ENCODE measurements at regions not wholly inside any gene's neighbourhood (a gene's known extent, or its start where the extent isn't known, plus 50 kb on each side); places are given as distances from the start of the nearest gene placed in this dataset.

DNA sequence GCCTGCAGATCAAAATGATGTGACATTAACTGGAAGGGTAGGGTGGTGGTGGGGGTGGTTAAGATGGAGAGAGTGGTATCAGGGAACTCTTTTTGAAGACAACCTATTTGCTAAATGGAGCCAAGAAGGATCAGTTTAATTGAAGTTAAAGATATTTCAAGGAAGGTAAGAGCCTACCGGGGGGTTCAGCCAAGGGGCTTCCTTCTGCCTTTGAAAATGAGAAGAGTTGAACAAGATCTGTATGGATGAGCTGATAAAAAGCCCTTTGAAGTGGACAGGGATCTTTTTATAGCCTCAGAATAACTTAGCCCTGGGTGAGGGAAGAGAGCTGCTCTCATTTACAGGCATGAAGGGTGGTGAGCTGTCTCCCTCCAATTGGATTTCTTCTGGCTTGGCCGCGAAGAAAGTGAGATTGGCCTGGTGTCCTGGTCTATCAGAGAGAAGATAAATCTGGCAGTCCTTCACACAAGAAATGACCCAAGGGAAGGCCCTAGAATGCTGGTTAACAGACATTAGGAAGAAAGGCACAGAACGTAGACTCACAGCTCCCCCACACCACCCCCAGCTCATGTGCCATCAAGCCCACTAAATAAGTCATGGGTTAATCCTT, 439.8 kb downstream of the TNS1 start:
- H3K27ac ChIP-seq = no peak overlapping the region
- no peak for TF ChIP-seq ZFX (IDR thresholded peaks at IDR 0.05; ENCODE audit: borderline replicate concordance)
- TF ChIP-seq, protein P1, sequence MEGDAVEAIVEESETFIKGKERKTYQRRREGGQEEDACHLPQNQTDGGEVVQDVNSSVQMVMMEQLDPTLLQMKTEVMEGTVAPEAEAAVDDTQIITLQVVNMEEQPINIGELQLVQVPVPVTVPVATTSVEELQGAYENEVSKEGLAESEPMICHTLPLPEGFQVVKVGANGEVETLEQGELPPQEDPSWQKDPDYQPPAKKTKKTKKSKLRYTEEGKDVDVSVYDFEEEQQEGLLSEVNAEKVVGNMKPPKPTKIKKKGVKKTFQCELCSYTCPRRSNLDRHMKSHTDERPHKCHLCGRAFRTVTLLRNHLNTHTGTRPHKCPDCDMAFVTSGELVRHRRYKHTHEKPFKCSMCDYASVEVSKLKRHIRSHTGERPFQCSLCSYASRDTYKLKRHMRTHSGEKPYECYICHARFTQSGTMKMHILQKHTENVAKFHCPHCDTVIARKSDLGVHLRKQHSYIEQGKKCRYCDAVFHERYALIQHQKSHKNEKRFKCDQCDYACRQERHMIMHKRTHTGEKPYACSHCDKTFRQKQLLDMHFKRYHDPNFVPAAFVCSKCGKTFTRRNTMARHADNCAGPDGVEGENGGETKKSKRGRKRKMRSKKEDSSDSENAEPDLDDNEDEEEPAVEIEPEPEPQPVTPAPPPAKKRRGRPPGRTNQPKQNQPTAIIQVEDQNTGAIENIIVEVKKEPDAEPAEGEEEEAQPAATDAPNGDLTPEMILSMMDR (IDR thresholded peaks at IDR 0.05) = no peak

DNA sequence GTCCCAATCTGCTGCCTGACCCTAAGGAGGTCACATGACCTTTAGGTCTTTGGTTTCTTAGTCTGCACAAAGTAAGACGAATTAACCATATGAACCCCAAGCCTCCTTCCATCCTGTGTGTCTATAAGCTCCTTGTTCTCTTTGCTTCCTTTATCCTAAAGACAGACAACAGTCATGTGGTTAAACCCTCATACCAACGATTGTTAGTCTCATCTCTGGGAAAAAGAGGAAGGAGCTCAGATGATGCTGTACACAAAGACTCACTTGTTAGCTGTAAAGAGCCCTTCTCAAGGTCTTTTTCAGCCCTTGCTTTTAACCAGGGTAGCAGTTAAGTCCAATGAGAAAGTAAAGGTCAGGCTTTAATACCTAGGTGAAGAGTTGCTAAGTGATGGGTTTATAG, 443.7 kb downstream of the TNS1 start:
- H3K27ac ChIP-seq = no peak overlapping the region
- no peak for TF ChIP-seq ZFX (IDR thresholded peaks at IDR 0.05; ENCODE audit: borderline replicate concordance)

DNA sequence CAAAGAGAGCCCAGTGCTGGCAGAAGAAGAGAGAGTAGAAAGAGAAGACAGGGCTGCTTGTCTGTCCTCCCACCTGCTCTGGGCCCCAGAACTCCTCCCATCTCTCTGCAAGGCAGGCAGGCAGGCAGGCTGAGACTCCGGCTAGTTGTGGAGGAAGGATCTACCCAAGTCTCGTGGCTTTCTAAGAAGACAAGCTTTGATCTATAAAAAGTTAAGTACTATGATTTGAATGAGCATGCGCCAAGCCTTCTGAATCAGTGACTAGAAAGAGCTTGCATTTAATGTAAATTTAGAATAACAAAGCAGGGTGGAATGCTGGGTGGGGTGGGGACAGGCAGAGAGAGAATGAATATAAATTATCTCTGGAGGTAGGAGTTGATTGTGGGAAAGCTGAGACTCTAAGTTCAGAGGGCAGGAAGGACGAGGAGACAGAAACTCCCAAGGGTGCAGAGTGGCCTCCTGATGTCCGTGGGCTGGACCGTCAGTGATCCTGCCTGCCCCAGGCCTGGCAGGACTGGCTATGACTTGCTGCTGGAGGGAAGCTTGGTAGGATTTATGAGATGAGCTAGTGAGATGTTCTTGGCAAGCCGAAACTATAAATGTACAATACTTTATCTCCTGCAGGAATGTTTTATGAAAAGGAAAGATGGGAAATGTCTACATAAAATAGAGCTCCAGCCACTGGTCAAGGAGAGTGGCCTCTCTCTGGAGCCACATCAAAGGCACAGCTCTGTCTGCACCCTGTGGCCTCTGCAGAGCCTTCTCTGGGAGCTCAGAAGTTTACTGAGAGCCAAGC, 447.5 kb downstream of the TNS1 start:
- TF ChIP-seq, protein P1 (IDR thresholded peaks at IDR 0.05) = no peak
- TF ChIP-seq ZFX (IDR thresholded peaks at IDR 0.05; ENCODE audit: borderline replicate concordance) = no peak
- H3K27ac ChIP-seq = no peak overlapping the region

DNA sequence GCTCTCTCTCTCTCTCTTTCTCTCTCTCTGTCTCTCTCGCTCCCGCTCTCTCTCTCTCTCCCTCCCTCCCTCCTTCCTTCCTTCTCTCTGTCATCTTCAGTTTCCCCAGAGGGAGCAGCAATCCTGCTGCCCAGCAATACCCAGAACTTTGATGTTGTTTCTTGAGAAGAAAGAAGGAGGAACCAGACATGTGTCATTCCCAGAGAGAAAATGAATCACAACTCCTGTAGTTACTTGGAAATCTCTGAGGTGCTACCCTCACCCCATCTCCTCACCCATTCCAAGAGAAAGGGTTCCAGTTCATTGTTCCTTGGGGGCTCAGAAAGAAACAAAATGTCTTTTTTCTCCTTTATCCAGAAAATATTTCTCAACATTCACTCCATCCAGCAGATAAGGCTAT, 449.1 kb downstream of the TNS1 start:
- H3K27ac ChIP-seq = no peak overlapping the region
- TF ChIP-seq ZFX (IDR thresholded peaks at IDR 0.05; ENCODE audit: borderline replicate concordance) = no peak
- TF ChIP-seq, protein P1 (IDR thresholded peaks at IDR 0.05) = no peak

DNA sequence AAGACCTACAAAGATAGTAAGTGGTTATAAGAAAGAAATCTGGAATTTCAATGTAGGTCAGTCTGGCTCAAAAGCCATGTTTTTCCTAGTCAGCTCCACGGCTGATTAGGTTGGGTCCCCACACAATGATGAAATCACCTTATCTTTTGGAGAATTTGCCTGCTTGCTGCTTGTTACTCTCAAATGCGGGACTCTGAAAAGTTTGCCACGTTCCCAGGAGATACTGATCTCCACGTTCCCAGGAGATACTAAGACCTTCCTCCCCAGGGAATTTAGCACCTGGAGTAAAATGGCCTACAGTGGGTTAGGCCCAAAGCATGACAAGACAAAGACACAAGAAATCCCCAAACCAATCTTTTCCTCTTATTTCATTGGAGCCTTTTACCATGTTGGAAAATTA, 449.6 kb downstream of the TNS1 start:
- no peak overlapping the region for H3K27ac ChIP-seq
- TF ChIP-seq, protein P1 (IDR thresholded peaks at IDR 0.05) = no peak
- TF ChIP-seq ZFX (IDR thresholded peaks at IDR 0.05; ENCODE audit: borderline replicate concordance) = no peak

DNA sequence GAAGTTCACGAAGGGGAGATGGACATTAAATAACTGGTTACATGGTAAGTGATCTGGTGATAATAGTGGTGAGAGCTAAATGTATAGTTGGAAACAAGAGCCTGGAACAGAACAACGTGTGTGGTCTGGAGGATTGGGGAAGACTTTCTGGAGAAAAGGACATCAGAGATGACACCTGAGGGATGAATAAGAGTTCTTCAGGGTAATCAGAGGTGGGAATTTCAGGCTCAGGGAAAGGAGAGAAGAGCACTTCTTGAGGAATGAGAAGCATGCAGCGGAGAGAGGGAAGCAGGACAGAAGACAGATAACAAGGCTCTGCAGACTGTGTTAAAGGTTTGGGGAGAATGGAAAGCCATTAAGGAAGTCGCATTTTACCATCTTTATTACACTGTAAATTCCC, 450.7 kb downstream of the TNS1 start:
- no peak for TF ChIP-seq ZFX (IDR thresholded peaks at IDR 0.05; ENCODE audit: borderline replicate concordance)
- TF ChIP-seq, protein P1 (IDR thresholded peaks at IDR 0.05) = no peak
- no peak overlapping the region for H3K27ac ChIP-seq

DNA sequence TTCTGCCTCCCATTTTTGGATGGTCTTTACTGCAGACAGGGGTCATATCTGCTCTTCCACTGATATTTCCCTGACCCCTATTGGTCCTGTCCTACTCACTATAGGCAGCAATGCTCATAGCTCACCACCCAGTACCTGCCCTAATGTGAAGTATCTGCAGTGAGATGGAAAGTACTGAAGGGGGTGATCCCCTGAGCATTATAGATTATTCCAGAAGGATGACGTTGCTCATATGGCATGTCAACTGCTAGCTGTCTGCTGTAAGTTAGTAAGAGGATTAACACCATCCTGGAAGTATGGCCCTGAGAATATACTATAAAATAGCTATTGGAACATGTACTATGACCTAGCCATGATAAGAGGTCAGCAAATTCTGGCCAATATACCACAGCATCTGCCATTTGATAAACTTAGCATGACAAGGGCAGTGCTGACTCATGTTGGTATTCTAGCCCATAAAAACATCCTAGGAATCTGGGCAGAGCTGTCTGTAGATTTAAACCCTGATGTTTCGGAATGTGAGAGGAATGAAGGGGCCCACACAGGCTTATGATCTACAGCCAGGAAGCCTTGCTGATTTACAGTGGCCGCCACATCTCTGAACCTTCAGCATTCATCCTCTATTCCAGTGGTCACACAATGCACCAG, 451.4 kb downstream of the TNS1 start:
- TF ChIP-seq, protein P1 (IDR thresholded peaks at IDR 0.05) = no peak
- no peak for TF ChIP-seq ZFX (IDR thresholded peaks at IDR 0.05; ENCODE audit: borderline replicate concordance)

More for the DNA sequence above, 451.4 kb downstream of the TNS1 start:
- no peak overlapping the region for H3K27ac ChIP-seq
